IPS-18c (cell line): ENCODE measurements at regions not wholly inside any gene's neighbourhood (a gene's known extent, or its start where the extent isn't known, plus 50 kb on each side); places are given as distances from the start of the nearest gene placed in this dataset.

Source experiments
- H3K4me3 ChIP-seq: 2 replicates; pipeline ENCODE4 v1.7.0; 2013; ENCODE audit warnings: low read depth, mild to moderate bottlenecking, low read length, moderate library complexity; ENCODE audit not compliant: insufficient read depth
- H3K9me3 ChIP-seq: one replicate; pipeline ENCODE4 v1.6.1; 2013; ENCODE audit warnings: mild to moderate bottlenecking, low read length, moderate library complexity; ENCODE audit not compliant: control insufficient read depth, insufficient read depth

DNA sequence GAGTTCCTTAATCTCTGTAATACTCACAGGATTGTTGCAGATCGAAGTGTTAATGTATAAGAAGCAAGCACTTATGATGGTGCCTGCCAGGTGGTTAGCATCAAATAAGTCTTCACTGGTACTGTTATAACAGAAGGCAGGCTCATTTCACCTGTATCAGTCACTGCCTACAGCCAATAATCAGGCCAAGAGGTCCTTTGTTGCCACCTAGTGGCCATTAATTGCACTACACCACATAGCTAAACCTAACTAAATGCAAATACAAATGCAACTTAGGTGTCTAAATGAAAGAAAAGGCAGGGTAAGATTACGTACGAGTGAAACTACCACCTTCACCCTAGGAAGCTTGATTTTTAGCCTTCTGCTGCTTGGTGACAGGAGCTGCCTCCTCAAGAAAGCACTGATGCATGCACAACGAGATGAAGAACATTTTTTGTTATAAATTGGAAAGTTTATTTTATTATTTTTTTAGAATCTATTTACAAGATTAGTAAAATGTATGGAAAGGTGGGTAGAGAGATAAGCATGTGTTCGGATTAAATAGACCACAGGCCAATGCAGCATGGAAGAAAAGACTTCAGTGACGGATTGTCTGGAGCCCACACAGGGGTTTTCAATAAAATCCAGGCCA, 334.8 kb upstream of the CAMK1G start:
- Histone ChIP-seq H3K4me3 (no peak overlapping the region), H3K9me3 (no peaks in the 10 kb centered on the region)

DNA sequence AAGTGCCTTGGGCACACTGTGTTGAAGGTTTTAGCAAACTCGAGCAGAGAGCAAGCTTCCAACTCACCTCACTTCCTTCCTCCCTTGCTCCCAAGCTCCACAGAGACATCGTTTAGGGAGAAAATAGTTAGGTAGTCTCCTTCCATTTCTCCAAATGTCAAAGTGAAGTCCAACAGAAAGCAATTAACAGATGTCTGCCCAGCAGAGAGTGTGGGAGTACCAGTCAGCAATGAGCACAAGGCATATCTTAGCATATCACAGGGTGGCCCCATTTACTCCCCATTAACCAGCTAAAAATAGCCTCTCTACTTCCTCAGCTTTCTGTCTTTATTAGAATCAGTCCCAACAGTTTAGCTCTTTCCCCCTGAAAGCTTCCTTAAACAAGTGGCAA, 334.2 kb upstream of the CAMK1G start:
- Histone ChIP-seq H3K9me3 (no peaks in the 10 kb centered on the region), H3K4me3 (no peak overlapping the region)

DNA sequence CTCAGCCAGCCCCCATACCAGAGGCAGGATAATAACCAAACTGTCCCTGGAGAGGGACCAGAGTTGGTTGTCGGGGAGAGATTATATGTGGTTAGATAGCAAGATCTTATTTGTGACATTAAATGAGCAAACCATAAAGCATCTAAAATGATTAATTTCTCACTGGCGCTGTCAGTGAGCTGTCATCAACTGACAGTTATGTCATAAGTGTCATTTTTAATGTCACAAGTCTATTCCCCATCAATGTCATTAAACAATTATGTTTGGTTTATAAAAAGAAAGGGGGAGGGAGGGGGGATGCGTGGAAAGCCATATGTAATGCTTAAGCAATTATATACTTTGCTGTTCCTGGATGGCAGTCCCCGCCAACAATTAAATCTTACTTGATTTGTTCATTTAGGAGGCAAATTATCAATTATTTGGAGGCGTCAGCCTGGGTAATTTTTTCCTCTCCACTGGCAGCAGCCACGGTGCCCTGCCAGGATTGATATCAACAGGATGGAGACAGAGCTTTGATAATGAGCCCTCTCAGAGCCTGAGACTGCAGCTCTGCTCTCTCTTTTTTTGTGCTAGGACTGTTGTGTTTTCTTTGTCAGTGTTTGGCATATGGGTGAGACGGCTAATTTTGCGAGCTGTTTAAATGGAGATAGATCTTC, 333.6 kb upstream of the CAMK1G start:
- H3K4me3 ChIP-seq, result no peak overlapping the region

DNA sequence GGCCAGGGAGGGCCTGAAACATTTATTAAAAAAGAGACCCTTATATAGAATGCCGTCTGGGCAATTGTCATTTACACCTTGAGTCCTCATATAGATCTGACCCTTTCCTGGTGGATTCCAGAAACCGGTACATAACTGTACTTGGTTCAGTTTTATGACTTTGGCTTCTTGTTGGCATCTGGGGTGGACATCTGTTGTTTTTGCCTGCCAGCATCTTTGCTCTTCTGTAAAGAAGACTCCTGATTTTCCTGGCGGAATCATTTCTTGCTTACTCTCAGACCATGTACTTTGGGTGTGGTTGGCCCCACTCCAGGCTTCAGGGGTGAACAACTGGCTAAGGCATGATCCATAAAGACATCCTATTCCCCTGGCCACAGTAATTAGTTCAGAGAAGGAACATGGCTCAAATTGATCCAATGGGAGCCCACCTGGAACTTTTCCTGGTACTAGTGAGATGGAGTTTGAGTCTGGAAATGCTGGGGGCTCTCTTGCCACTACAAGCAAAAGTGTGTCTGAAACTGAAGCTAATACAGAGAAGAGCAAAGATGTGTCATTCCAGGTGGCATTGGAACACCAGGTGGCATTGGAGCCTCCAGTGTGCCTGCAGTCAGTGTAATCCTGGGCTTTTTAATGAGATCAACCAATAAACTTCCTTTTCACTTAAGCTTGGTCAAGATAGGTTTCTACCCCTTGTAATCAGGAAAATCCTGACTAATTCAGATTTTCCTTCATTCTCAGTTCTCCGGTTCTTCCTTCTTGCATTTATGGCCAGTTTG, 332.5 kb upstream of the CAMK1G start:
- H3K4me3 ChIP-seq, result no peak overlapping the region
- H3K9me3 ChIP-seq, result peaks cover 2% of the 10 kb centered on the region

More for the DNA sequence above, 333.6 kb upstream of the CAMK1G start:
- H3K9me3 ChIP-seq, result no peaks in the 10 kb centered on the region

DNA sequence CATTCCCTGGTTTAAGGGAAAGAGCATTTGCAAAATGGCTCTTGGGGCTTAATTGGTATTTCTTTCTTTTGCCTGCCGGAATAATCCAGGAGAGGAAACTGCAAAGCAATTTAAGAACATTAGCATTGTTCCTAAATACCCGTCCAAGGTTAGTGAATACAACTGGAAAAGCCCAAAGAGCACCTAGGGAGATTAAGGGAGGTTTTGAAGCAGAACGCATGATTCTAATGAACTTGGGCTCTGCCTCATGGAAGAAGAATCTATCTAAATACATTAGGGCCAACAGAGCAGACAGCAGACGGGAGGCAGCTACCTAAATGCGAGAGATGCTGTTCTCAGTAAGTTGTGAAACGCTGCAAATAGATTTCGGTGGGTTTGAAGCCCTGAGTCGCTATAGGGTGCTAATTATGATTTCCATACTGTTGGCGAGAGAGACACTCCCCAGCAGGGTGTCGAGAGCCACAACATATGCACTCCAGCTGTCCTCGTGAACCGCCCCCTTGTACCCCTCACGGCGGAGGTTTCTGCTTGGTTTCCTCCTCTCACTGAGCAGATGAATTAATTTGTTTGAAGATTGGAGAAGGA, 326.7 kb upstream of the CAMK1G start:
- H3K4me3 ChIP-seq, result no peak overlapping the region
- peaks cover 2% of the 10 kb centered on the region for H3K9me3 ChIP-seq

DNA sequence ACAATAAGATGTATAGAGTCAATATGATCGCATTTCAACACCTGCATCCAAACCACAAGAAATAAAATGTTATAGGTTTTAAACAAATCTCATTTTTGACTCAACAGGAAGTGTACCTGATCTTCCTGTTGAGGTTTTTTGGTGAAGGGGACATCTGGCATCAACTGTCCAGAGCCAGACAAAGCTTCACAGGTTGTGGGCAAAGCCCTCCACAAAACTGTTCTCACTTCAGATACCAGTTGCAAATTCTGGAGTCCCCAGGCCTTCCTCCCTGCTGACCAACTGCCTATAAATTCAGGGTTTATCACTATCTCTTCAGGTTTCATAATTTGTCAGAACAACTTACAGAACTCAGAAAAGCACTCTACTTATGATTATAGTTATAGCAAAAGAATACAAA, 326.1 kb upstream of the CAMK1G start:
- Histone ChIP-seq H3K4me3 (no peak overlapping the region), H3K9me3 (peaks cover 2% of the 10 kb centered on the region)

DNA sequence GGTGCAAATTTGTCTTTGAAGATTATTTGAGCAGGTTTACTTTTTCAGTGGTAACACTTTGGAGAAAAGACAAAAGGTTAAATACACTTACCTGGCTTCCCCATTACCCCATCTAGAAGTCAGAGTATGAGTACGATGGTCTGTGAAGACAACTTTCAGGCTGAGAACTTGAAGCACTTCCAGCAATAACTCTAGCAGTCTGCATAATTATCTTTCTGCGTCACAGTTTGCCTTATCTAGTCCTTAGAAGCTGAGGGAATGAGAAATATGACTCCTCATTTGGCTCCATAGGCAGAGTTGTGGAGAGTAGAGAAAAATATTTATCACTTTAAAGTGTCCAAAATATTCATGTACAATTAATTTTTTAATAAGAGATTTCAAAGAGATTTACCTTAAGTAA, 323.4 kb upstream of the CAMK1G start:
- Histone ChIP-seq H3K9me3 (peaks cover 2% of the 10 kb centered on the region), H3K4me3 (no peak overlapping the region)

DNA sequence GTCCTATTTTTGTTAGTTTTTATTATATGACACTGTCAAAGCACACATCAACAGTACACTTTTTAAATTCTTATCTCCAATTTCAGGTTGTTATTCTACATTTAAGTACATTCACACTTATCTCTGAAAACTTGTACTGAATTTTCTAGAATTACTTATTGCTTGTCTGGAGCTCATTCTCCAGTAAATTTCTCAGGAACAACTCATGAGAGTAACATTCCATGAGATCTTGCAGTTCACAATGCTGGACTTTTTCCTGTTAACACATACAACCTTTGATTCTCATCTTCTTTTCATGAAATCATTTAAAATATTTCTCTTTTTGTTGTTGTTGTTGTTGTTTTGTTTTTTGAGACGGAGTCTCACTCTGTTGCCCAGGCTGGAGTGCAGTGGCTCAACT, 320.9 kb upstream of the CAMK1G start:
- Histone ChIP-seq H3K9me3 (no peaks in the 10 kb centered on the region), H3K4me3 (no peak overlapping the region)

DNA sequence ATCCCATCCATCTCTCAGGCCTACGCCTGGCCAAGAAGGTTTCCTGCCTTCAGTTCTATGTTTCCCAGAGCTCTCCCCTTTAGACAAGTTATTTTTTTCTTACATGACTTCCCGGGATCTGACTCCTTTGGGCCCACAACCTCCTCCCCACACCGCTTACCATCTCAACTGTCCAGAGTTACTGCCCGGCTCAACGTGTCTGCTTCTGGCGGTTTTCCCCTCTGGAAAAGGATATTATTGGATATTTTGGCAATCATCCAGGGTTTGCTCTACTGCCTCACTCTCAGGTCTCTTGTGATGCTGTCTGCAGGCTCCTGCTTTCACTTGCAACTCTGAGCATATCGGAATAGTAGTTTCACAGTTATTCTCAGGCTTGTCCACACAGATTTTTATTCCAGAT, 318.2 kb upstream of the CAMK1G start:
- Histone ChIP-seq H3K9me3 (no peaks in the 10 kb centered on the region), H3K4me3 (no peak overlapping the region)

DNA sequence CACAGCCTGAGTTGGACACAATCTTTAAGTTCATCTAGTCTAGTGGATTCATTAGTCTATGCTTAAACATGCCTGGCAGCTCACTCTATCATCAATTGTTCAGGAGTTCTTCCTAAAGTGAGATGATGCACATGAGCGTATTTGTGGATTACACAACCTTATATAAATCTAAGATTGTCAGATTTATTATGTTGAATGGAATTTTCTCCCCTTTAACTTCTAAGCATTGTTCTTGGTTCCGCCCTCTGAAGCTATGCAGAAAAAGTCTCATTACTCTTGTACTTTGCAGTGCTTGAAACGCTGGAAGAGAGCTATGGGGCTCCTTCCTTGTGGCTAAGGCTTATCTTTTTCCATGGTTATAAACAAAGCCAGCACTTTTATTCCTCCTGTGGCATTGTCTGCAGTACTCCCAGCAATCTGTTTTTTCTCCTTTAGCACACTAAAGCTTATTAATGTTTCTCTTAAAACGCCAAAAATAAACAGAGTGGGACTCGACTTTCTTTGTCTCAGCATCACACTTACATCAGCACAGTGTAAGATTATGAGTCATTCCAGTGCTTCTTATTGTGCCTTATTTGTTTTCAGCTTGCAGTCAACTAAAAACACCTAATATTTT, 316.8 kb upstream of the CAMK1G start:
- H3K9me3 ChIP-seq, result no peaks in the 10 kb centered on the region
- no peak overlapping the region for H3K4me3 ChIP-seq

DNA sequence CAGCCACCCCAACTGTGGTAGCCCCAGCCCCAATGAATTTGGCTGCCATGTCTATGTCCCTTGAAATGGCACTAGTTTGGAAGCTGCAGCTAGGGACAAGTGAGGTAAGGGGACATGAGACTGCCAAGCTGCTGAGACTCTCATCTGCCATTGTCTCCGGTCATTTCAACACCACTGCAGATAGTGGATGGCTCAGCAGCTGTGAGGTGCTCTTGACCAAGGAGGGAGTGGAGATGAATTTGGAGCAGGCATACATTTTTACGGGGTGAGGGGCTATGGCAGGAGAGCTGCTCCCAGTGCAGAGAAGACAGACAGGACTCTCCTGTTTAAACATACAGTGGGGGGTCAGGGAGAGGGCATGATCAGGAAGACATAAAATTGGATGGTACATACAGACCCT, 315.5 kb upstream of the CAMK1G start:
- no peaks in the 10 kb centered on the region for H3K9me3 ChIP-seq

DNA sequence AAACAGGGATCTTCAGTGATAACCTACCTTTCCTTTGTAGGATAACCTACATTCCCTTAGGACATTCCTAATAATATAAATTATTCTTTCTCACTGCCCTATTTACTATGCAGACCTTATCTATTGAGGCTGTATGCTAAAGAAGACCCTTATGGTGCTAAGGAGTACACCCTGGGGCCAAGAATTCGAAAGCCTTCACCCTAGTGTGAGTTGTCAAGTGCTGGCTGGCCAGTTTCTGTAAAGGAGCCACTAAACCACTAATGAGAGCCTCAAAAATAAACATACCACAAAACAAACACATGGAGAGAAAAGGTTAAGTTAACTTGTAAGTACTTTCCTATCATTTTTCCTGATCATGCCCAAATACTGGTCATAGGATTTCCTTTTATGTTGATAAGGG, 315.0 kb upstream of the CAMK1G start:
- no peak overlapping the region for H3K4me3 ChIP-seq

More for the DNA sequence above, 315.5 kb upstream of the CAMK1G start:
- H3K4me3 ChIP-seq, result no peak overlapping the region

DNA sequence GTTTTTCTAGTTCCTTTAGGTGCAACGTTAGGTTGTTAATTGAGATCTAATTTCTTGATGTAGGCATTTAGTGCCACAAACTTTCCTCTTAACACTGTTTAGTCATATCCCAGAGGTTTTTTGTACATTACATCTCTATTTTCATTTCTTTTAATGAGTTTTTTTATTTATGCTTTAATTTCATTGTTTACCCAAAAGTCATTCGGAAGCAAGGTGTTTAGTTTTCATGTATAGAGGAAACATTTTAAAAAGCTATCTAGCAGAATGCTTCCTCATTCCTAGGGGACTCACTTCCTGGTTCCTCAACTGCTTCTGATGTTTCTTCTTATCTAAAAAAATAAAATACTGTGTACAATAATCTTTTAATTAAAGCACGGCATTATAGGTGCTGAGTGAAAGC, 307.2 kb upstream of the CAMK1G start:
- H3K4me3 ChIP-seq, result no peak overlapping the region
- no peaks in the 10 kb centered on the region for H3K9me3 ChIP-seq

More for the DNA sequence above, 315.0 kb upstream of the CAMK1G start:
- H3K9me3 ChIP-seq, result no peaks in the 10 kb centered on the region

DNA sequence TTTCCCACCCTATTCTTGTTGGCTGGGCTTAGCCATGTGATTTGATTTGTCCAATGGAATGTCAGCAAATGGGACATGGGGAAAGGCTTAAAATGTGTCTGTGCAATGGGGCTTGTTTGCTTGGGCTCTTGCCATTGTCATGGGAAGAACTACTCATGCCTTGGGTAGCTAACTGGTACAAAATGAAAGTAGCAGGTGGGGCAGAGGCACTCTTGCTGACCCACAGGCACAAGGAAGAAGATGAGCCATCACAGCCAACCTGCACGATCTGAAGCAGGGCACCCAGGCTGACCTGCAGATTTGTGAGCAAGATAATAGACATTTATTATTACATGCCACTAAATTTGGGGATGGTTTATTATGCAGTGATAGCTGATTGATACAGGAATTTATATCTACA, 305.9 kb upstream of the CAMK1G start:
- H3K4me3 ChIP-seq, result no peak overlapping the region

DNA sequence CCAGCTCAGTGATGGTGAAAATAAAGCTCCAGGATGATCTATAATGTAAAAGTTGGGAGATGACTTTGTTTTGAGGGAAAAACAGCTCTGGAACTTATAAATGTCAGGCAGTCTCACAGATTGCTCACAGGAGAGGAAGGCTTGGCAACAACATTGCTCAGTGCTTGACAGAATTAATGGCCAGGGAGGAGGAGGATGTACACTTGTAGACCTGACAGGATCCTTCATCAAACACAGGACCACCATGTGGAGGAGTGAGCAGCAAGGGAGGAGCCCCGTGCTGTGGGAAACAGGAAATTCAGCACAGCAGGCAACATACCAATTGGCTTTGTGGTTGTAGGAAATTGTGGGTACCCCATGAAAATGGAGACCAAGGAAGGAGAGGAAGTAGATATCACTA, 291.8 kb upstream of the CAMK1G start:
- Histone ChIP-seq H3K9me3 (no peaks in the 10 kb centered on the region), H3K4me3 (no peak overlapping the region)

More for the DNA sequence above, 305.9 kb upstream of the CAMK1G start:
- no peaks in the 10 kb centered on the region for H3K9me3 ChIP-seq

DNA sequence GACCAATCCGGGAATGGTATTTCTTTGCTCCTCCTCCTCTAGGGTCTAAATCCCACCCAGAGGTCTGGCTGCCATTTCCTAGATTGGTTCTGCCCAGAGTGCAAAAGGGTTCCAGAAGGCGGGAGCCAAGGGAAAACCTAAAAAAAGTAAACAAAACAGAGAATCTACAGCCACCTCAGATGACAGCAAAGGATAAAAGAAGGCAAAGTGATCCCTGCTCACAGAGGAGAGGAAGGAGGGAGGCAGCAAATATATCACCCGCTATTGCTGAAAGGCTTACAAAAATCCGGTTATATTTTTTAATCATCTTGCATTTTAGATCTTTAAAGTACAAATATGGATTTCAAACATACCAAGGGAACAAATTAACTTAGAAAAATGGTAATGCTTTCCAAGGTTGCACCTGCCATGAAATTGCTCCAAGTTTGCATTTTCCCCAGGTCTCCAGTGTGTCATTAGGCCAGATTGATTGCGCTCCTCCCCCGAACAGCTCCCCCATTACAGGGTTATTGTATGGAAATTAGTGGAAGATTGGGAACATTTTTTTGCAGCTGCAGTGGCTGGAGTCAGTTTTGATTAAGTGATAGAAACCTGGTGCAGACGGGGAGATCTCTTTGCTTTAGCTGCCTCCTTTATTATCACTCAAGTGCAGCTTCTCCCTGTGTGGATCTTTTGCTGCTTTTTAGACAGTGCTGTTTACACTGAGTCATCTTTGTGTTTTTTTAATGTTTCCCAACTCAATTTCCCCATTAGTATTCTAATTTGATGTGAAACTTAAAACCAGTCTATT, 280.5 kb upstream of the CAMK1G start:
- Histone ChIP-seq H3K9me3 (no peaks in the 10 kb centered on the region), H3K4me3 (no peak overlapping the region)

DNA sequence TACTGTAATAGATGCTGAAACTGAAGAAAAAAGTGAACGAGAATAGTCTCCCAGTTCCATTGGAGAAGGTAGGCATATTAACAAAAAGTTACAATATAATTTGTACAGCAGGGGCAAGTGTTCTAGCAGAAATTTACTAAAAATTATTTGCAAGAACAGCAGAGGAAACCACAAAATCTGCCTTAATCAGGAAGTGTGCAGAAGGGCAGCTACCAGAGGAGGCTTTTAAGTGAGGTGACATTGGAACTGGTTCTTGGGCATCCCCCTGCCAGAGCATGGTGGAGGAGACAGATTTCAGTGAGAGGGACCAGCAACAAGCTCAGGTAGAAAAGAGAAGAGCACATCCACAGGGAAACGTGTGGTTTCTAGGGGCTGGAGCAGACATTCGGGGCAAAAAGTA, 279.3 kb upstream of the CAMK1G start:
- H3K9me3 ChIP-seq, result no peaks in the 10 kb centered on the region
- H3K4me3 ChIP-seq, result no peak overlapping the region
